H1 (cell line): ENCODE measurements at regions not wholly inside any gene's neighbourhood (a gene's known extent, or its start where the extent isn't known, plus 50 kb on each side); places are given as distances from the start of the nearest gene placed in this dataset.
A peak's percentile ranks its signal among the peaks of the same experiment; 100 is the strongest.

Experiments used
- CTCF ChIA-PET: fragments of 300-600 bp; sonication (Branson Sonifier 250); formaldehyde crosslinking; loops from one replicate; lab custom pipeline; 2021; ENCODE audit not compliant: partially characterized antibody; lab: Charles Lee
- POLR2A ChIA-PET: fragments of 300-600 bp; sonication (Branson Sonifier 250); formaldehyde crosslinking; loops from one replicate; lab custom pipeline; 2021; ENCODE audit warnings: inconsistent platforms; ENCODE audit not compliant: partially characterized antibody; lab: Charles Lee
- DNase-seq, 2 experiments: peaks; one replicate each; pipeline versions ENCODE4 v3.0.0 to v3.0.0-alpha.2; 2010 to 2022; ENCODE audit warnings: low spot score in 2 of 2, low read depth in 1 of 2, mixed read lengths in 1 of 2
- FAIRE-seq: peaks from 2 replicates; lab custom pipeline; 2011; peaks lifted over from hg19 to GRCh38; lab: Jason Lieb, UNC
- H2AFZ ChIP-seq: 2 replicates; pipeline ENCODE4 v1.8.1; 2012; ENCODE audit warnings: low read length, inconsistent platforms
- H2AK5ac ChIP-seq: 2 replicates; pipeline ENCODE4 v1.6.1; 2013; ENCODE audit warnings: low read depth, low read length
- H2BK120ac ChIP-seq: replicated peaks from 2 replicates; pipeline ENCODE3; 2013; ENCODE audit warnings: low read depth, low read length, inconsistent platforms
- H2BK12ac ChIP-seq: 2 replicates; pipeline ENCODE4 v1.6.1; 2013; ENCODE audit warnings: low read depth, low read length
- H2BK15ac ChIP-seq: 2 replicates; pipeline ENCODE4 v1.6.1; 2013; ENCODE audit warnings: low read length
- H2BK20ac ChIP-seq: 2 replicates; pipeline ENCODE4 v1.6.1; 2013; ENCODE audit warnings: low read length
- H2BK5ac ChIP-seq: 2 replicates; pipeline ENCODE4 v1.6.1; 2013; ENCODE audit warnings: low read depth, low read length
- H3K14ac ChIP-seq: 2 replicates; pipeline ENCODE4 v1.6.1; 2013; ENCODE audit warnings: inconsistent platforms; ENCODE audit not compliant: insufficient read length
- H3K18ac ChIP-seq: 2 replicates; pipeline ENCODE4 v1.6.1; 2013; ENCODE audit warnings: low read length; ENCODE audit errors: extremely low read depth
- H3K23ac ChIP-seq: 2 replicates; pipeline ENCODE4 v1.6.1; 2013; ENCODE audit warnings: inconsistent platforms; ENCODE audit not compliant: insufficient read length
- H3K23me2 ChIP-seq: 2 replicates; pipeline ENCODE4 v1.6.1; 2013; ENCODE audit warnings: low read depth, low read length
- H3K27ac ChIP-seq: 2 replicates; pipeline ENCODE4 v1.6.1; 2011; ENCODE audit warnings: low read depth, low read length, inconsistent platforms
- H3K27me3 ChIP-seq, 4 experiments: replicated peaks in 1 of 4; 1 replicate in 1 of 4; 2 replicates in 3 of 4; pipeline versions ENCODE4 v1.6.1 to v1.8.1; 2011 to 2013; ENCODE audit warnings: low read length in 3 of 4, mild to moderate bottlenecking in 3 of 4, inconsistent platforms in 2 of 4, mixed read lengths in 2 of 4, moderate library complexity in 1 of 4; ENCODE audit not compliant: control insufficient read depth in 3 of 4, insufficient read depth in 3 of 4; ENCODE audit errors: extremely low read depth in 1 of 4
- H3K36me3 ChIP-seq, 4 experiments: 2 replicates each; pipeline versions ENCODE4 v1.6.1 to v1.8.1; 2011 to 2013; ENCODE audit warnings: mild to moderate bottlenecking in 4 of 4, low read length in 3 of 4, moderate library complexity in 2 of 4, control low read depth in 1 of 4, inconsistent platforms in 1 of 4; ENCODE audit not compliant: insufficient read depth in 4 of 4, control insufficient read depth in 2 of 4
- H3K4ac ChIP-seq: replicated peaks from 2 replicates; pipeline ENCODE3; 2013; ENCODE audit warnings: low read length, low read depth, mixed read lengths, inconsistent platforms; ENCODE audit not compliant: insufficient read length
- H3K4me1 ChIP-seq, 4 experiments: replicated peaks in 1 of 4; 1 replicate in 1 of 4; 2 replicates in 3 of 4; pipeline versions ENCODE4 v1.6.1 to v1.8.1; 2011 to 2013; ENCODE audit warnings: low read length in 3 of 4, inconsistent platforms in 2 of 4, mixed read lengths in 1 of 4; ENCODE audit not compliant: insufficient read depth in 4 of 4, control insufficient read depth in 3 of 4
- H3K4me2 ChIP-seq, 2 experiments: 2 replicates each; pipeline versions ENCODE4 v1.6.1 to v1.8.1; 2011 to 2013; ENCODE audit warnings: low read depth in 2 of 2, low read length in 2 of 2, control low read depth in 1 of 2, inconsistent platforms in 1 of 2, mild to moderate bottlenecking in 1 of 2; ENCODE audit not compliant: insufficient read depth in 1 of 2
- H3K4me3 ChIP-seq, 4 experiments: fragments of 200-600, 300-600 bp in 1 of 4; sonication (generic), shearing (Covaris generic), sonication (Bioruptor Twin) in 1 of 4; 2 replicates each; pipeline versions ENCODE4 v1.5.1 to v1.8.1; 2011 to 2016; ENCODE audit warnings: low read length in 4 of 4, low read depth in 3 of 4, control low read depth in 2 of 4, inconsistent platforms in 2 of 4, mild to moderate bottlenecking in 2 of 4, mixed read lengths in 1 of 4, moderate library complexity in 1 of 4; ENCODE audit not compliant: insufficient read depth in 2 of 4; ENCODE audit errors: extremely low read depth in 1 of 4
- H3K56ac ChIP-seq: replicated peaks from 2 replicates; pipeline ENCODE3; 2013; ENCODE audit warnings: low read depth, mild to moderate bottlenecking, mixed read lengths, low read length, inconsistent platforms; ENCODE audit not compliant: insufficient read length
- H3K79me1 ChIP-seq: 2 replicates; pipeline ENCODE4 v1.6.1; 2013; ENCODE audit warnings: low read depth, low read length, control low read depth
- H3K79me2 ChIP-seq, 2 experiments: 2 replicates each; pipeline versions ENCODE4 v1.6.1 to v1.8.1; 2012 to 2013; ENCODE audit warnings: low read length in 2 of 2, mild to moderate bottlenecking in 2 of 2, inconsistent platforms in 1 of 2; ENCODE audit not compliant: insufficient read depth in 2 of 2, control insufficient read depth in 1 of 2
- H3K9ac ChIP-seq, 4 experiments: replicated peaks in 1 of 4; 1 replicate in 1 of 4; 2 replicates in 3 of 4; pipeline versions ENCODE4 v1.6.1 to v1.8.1; 2011 to 2013; ENCODE audit warnings: low read depth in 3 of 4, low read length in 3 of 4, control low read depth in 2 of 4, mild to moderate bottlenecking in 2 of 4, moderate library complexity in 2 of 4, inconsistent platforms in 1 of 4; ENCODE audit errors: extremely low read depth in 1 of 4
- H3K9me3 ChIP-seq, 2 experiments: 2 replicates each; pipeline versions ENCODE4 v1.6.1 to v1.8.1; 2012 to 2013; ENCODE audit warnings: mild to moderate bottlenecking in 2 of 2, moderate library complexity in 2 of 2, control low read depth in 1 of 2, inconsistent platforms in 1 of 2, low read depth in 1 of 2, low read length in 1 of 2, mixed read lengths in 1 of 2; ENCODE audit not compliant: insufficient read depth in 2 of 2
- H4K20me1 ChIP-seq, 2 experiments: replicated peaks in 1 of 2; 2 replicates each; pipeline versions ENCODE3 to v1.8.1; 2011 to 2013; ENCODE audit warnings: inconsistent platforms in 2 of 2, low read length in 2 of 2, mild to moderate bottlenecking in 1 of 2; ENCODE audit not compliant: insufficient read depth in 2 of 2, control insufficient read depth in 1 of 2
- H4K5ac ChIP-seq: 2 replicates; pipeline ENCODE4 v1.6.1; 2013; ENCODE audit warnings: low read length, low read depth, mixed read lengths, inconsistent platforms; ENCODE audit not compliant: insufficient read length
- H4K8ac ChIP-seq: 2 replicates; pipeline ENCODE4 v1.8.0; 2013; ENCODE audit warnings: mild to moderate bottlenecking, moderate library complexity, low read length, inconsistent platforms; ENCODE audit not compliant: insufficient read depth; ENCODE audit errors: extremely low read depth
- H4K91ac ChIP-seq: replicated peaks from 2 replicates; pipeline ENCODE3; 2013; ENCODE audit warnings: low read length, mixed read lengths, inconsistent platforms; ENCODE audit not compliant: insufficient read length
- BCL11A ChIP-seq, 2 experiments: IDR thresholded peaks; one replicate each; pipeline ENCODE4 v1.6.1; 2011; ENCODE audit warnings: low read depth in 2 of 2, low read length in 2 of 2, mild to moderate bottlenecking in 2 of 2
- EGR1 ChIP-seq: IDR thresholded peaks from 2 replicates; pipeline ENCODE4 v1.6.1; 2011; ENCODE audit warnings: low read depth, low read length, borderline replicate concordance
- FOSL1 ChIP-seq: IDR thresholded peaks from 2 replicates; pipeline ENCODE4 v1.6.1; 2011; ENCODE audit warnings: mild to moderate bottlenecking, low read depth, low read length, moderate library complexity; ENCODE audit not compliant: insufficient read depth
- HDAC2 ChIP-seq, 2 experiments: fragments of 300-600 bp in 1 of 2; sonication (generic) in 1 of 2; IDR thresholded peaks; 2 replicates each; pipeline ENCODE4 v1.6.1; 2011 to 2012; ENCODE audit warnings: low read depth in 2 of 2, low read length in 2 of 2, mild to moderate bottlenecking in 2 of 2, moderate library complexity in 2 of 2, borderline replicate concordance in 1 of 2, inconsistent platforms in 1 of 2
- HDAC6 ChIP-seq: IDR thresholded peaks from one replicate; pipeline ENCODE4 v1.7.1; 2012; ENCODE audit warnings: low read depth, mild to moderate bottlenecking, inconsistent platforms, low read length, moderate library complexity
- MAX ChIP-seq: IDR thresholded peaks from 2 replicates; pipeline ENCODE4 v1.6.1; 2012; ENCODE audit warnings: inconsistent platforms
- NANOG ChIP-seq: IDR thresholded peaks from 2 replicates; pipeline ENCODE4 v1.6.1; 2011; ENCODE audit warnings: low read length, low read depth, mild to moderate bottlenecking, inconsistent platforms; ENCODE audit not compliant: insufficient read depth, poor library complexity, severe bottlenecking
- PHF8 ChIP-seq: fragments of 200-600 bp; sonication (generic); conservative IDR thresholded peaks from 2 replicates; pipeline ENCODE4 v1.7.1; 2012; ENCODE audit warnings: low read depth, mild to moderate bottlenecking, inconsistent platforms, low read length, moderate library complexity
- POLR2A ChIP-seq, 2 experiments: IDR thresholded peaks; 1 replicate in 1 of 2; 2 replicates in 1 of 2; pipeline ENCODE4 v1.6.1; 2011; ENCODE audit warnings: low read depth in 2 of 2, low read length in 2 of 2, mild to moderate bottlenecking in 2 of 2; ENCODE audit errors: control extremely low read depth in 1 of 2
- SP2 ChIP-seq: IDR thresholded peaks from 2 replicates; pipeline ENCODE4 v1.6.1; 2012; ENCODE audit warnings: mild to moderate bottlenecking, low read length, inconsistent platforms
- SUZ12 ChIP-seq: fragments of 200-600 bp; sonication (generic); IDR thresholded peaks from 2 replicates; pipeline ENCODE4 v1.6.1; 2012; ENCODE audit warnings: mild to moderate bottlenecking, inconsistent platforms, low read length, moderate library complexity, mixed read lengths
- TAF7 ChIP-seq: optimal IDR thresholded peaks from 2 replicates; pipeline ENCODE3; 2011; ENCODE audit warnings: low read depth, mild to moderate bottlenecking, inconsistent platforms, low read length, moderate library complexity, borderline replicate concordance
- TBP ChIP-seq: IDR thresholded peaks from 2 replicates; pipeline ENCODE4 v1.6.1; 2011; ENCODE audit warnings: low read depth, low read length, improper control_type of control experiment
- WGBS, 2 experiments: shearing (Covaris generic) in 1 of 2; methylation state at CpG; one replicate each; pipeline versions ENCODE4 v1.1.6 to v1.1.7; 2013 to 2015; ENCODE audit warnings: low lambda C conversion rate in 2 of 2, mixed read lengths in 2 of 2, inconsistent platforms in 1 of 2, low coverage in 1 of 2, missing lambda C conversion rate in 1 of 2; ENCODE audit not compliant: insufficient replicate concordance in 2 of 2, insufficient coverage in 1 of 2, insufficient read length in 1 of 2; ENCODE audit errors: extremely low coverage in 1 of 2, missing lambda C conversion rate in 1 of 2; 5-methylcytosine and 5-hydroxymethylcytosine counted together

DNA sequence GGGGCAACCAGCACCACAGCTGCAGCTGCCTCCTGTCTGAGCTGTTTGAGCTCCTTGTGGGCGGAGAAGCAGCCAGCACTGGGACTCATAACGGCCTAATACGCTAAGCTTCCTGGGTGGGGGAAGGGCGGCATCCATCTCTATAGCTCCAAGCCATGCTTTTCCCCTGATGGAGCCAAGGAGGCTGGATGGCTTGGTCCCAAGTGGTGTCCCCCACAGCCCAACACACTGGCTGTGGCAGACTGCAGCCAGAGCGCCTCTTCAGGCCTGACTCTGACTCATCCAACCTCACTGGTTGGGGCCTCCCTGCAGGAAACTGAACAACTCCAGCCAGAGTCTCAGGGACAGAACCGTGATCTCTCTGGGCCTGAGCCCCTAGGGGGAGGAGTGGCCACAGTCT, 537.3 kb downstream of the SUCLA2 start:
- H3K4me3 ChIP-seq: no peak overlapping the region
- H3K79me1 ChIP-seq: no peaks in the 10 kb centered on the region
- H3K4me1 ChIP-seq: peaks cover 0 to 4% (median 0%) of the 10 kb centered on the region in 4 experiments; a peak in 4 of 7 replicates
- H2BK120ac ChIP-seq: no peak overlapping the region
- H2AK5ac ChIP-seq: peak overlapping the region; percentile 39; the same call in 1 of the 2 replicates
- no peak overlapping the region for H3K9ac ChIP-seq
- POLR2A ChIA-PET: no interaction called here
- H4K5ac ChIP-seq: no peak overlapping the region
- H3K27ac ChIP-seq: no peak overlapping the region
- TF ChIP-seq BCL11A (IDR thresholded peaks at IDR 0.05; ENCODE audit: low read depth in 2 of 2, low read length in 2 of 2) (no peak), MAX (no peak), HDAC6 (no peak), SUZ12 (no peak), FOSL1 (no peak), SP2 (no peak), TAF7 (no peak), EGR1 (no peak), PHF8 (no peak), NANOG (no peak), POLR2A (IDR thresholded peaks at IDR 0.05; ENCODE audit: control extremely low read depth in 1 of 2, low read depth in 2 of 2, low read length in 2 of 2) (no peak), HDAC2 (IDR thresholded peaks at IDR 0.05; ENCODE audit: borderline replicate concordance in 1 of 2, low read depth in 2 of 2, low read length in 2 of 2) (no peak), TBP (no peak)
- TF ChIP-seq, all 59 proteins: peak for 0
- Histone ChIP-seq H3K18ac (no peak overlapping the region), H3K36me3 (no peaks in the 10 kb centered on the region), H3K79me2 (no peaks in the 10 kb centered on the region), H2AFZ (peak overlapping the region; percentile 76; the same call in 1 of the 2 replicates), H3K9me3 (no peaks in the 10 kb centered on the region), H4K8ac (no peak overlapping the region), H3K23me2 (no peaks in the 10 kb centered on the region), H3K4ac (no peak overlapping the region), H3K4me2 (no peak overlapping the region), H2BK12ac (no peak overlapping the region; the same call in 1 of the 2 replicates), H3K23ac (no peak overlapping the region), H2BK20ac (no peak overlapping the region), H2BK5ac (no peak overlapping the region), H3K14ac (no peak overlapping the region), H4K91ac (no peak overlapping the region), H3K27me3 (no peaks in the 10 kb centered on the region), H3K56ac (no peak overlapping the region), H4K20me1 (no peaks in the 10 kb centered on the region), H2BK15ac (no peak overlapping the region)
- 88% methylated on average over 6 of the region's 6 CpGs; no CpG with 5 or more reads in 1 of the 2 experiments for WGBS, 2 experiments
- no peak for FAIRE-seq
- DNase-seq: no peak
- CTCF ChIA-PET: interaction anchor here (0.9 kb wide), 1 partner anchor 9 kb away, joined by 3 read pairs; no protein-coding TSS in a partner anchor
